ENCODE measurements at regions not wholly inside any gene's neighbourhood (a gene's known extent, or its start where the extent isn't known, plus 50 kb on each side); places are given as distances from the start of the nearest gene placed in this dataset.

- H3K27ac ChIP-seq, result no peak overlapping the region
- no peak for TF ChIP-seq CTCF (conservative IDR thresholded peaks at IDR 0.05)
- TF ChIP-seq ZFX (IDR thresholded peaks at IDR 0.05), result no peak
Measured at GRCh38 chr4:182188622-182189021, 54.6 kb upstream of the TENM3 start.

GRCh38 chr4:182189103-182189878 lies 53.9 kb upstream of the TENM3 start:
- TF ChIP-seq CTCF (conservative IDR thresholded peaks at IDR 0.05) (no peak), ZFX (IDR thresholded peaks at IDR 0.05) (no peak)
- no peak overlapping the region for H3K27ac ChIP-seq

- no peak overlapping the region for H3K27ac ChIP-seq
- no peak for TF ChIP-seq ZFX (IDR thresholded peaks at IDR 0.05)
- TF ChIP-seq CTCF (conservative IDR thresholded peaks at IDR 0.05), result no peak
Measured at GRCh38 chr4:182190306-182190705, 52.9 kb upstream of the TENM3 start.

GRCh38 chr4:182192511-182193181 lies 50.6 kb upstream of the TENM3 start:
- TF ChIP-seq CTCF (conservative IDR thresholded peaks at IDR 0.05), result no peak
- no peak for TF ChIP-seq ZFX (IDR thresholded peaks at IDR 0.05)
- no peak overlapping the region for H3K27ac ChIP-seq

- no peak overlapping the region for H3K27ac ChIP-seq
- TF ChIP-seq CTCF (conservative IDR thresholded peaks at IDR 0.05) (no peak), ZFX (IDR thresholded peaks at IDR 0.05) (no peak)
Measured at GRCh38 chr4:182193311-182193710, 49.9 kb upstream of the TENM3 start.

Data from C4-2B (cell line).